ENCODE measurements at regions not wholly inside any gene's neighbourhood (a gene's known extent, or its start where the extent isn't known, plus 50 kb on each side); places are given as distances from the start of the nearest gene placed in this dataset.
A peak's percentile ranks its signal among the peaks of the same experiment; 100 is the strongest.
"Not testable (repeated sequence)": the region's sequence is repeated elsewhere in the genome, so short reads cannot be mapped to it uniquely, and the experiment has no call there.

GRCh38 chr12:131471946-131472732 lies 238.8 kb upstream of the SFSWAP start:
- no peak overlapping the region for H3K27ac ChIP-seq
- no peaks in the 10 kb centered on the region for H3K9me3 ChIP-seq (replicated peaks)
- H3K27me3 ChIP-seq: no peaks in the 10 kb centered on the region
- no peak overlapping the region for H3K4me3 ChIP-seq
- no peaks in the 10 kb centered on the region for H3K4me1 ChIP-seq
- DNase-seq: no peak
- no peaks in the 10 kb centered on the region for H3K36me3 ChIP-seq

- Histone ChIP-seq H3K27me3 (no peaks in the 10 kb centered on the region), H3K9me3 (replicated peaks) (no peaks in the 10 kb centered on the region), H3K27ac (no peak overlapping the region), H3K4me1 (no peaks in the 10 kb centered on the region), H3K4me3 (no peak overlapping the region), H3K36me3 (no peaks in the 10 kb centered on the region)
- DNase-seq: no peak
Measured at GRCh38 chr12:131473261-131473660, 237.6 kb upstream of the SFSWAP start.

GRCh38 chr12:131473741-131474709 lies 236.9 kb upstream of the SFSWAP start:
- Histone ChIP-seq H3K27me3 (no peaks in the 10 kb centered on the region), H3K36me3 (no peaks in the 10 kb centered on the region), H3K4me1 (no peaks in the 10 kb centered on the region), H3K4me3 (no peak overlapping the region), H3K27ac (no peak overlapping the region), H3K9me3 (replicated peaks) (no peaks in the 10 kb centered on the region)
- no peak for DNase-seq

DNA sequence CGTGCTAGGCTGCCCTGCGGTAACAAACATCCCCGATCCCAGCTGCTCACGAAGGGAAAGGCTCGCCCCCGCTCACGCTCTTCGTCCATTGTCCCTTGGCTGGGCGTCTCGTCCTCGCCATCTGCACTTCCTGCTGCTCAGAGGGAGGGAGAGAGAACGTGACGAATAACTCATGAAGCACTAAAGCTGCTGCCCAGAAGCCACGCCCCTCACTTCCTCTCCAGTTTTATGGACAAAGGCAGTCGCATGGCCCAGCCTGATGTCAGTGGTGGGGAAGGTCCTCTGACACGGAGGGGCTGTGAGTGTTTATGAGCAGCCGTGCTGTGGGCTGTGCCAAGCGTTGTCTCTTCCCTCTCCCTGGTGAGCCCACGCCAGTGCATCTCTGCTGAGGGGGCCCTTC lies 235.9 kb upstream of the SFSWAP start:
- not testable (repeated sequence) for H3K27ac ChIP-seq; H3K36me3 ChIP-seq; H3K4me1 ChIP-seq; H3K4me3 ChIP-seq; H3K9me3 ChIP-seq (replicated peaks); H3K27me3 ChIP-seq; DNase-seq

GRCh38 chr12:131477613-131478012 lies 233.3 kb upstream of the SFSWAP start:
- Histone ChIP-seq H3K4me3 (no peak overlapping the region), H3K27ac (no peak overlapping the region), H3K9me3 (replicated peaks) (no peaks in the 10 kb centered on the region), H3K4me1 (no peaks in the 10 kb centered on the region), H3K27me3 (no peaks in the 10 kb centered on the region), H3K36me3 (no peaks in the 10 kb centered on the region)
- no peak for DNase-seq

DNA sequence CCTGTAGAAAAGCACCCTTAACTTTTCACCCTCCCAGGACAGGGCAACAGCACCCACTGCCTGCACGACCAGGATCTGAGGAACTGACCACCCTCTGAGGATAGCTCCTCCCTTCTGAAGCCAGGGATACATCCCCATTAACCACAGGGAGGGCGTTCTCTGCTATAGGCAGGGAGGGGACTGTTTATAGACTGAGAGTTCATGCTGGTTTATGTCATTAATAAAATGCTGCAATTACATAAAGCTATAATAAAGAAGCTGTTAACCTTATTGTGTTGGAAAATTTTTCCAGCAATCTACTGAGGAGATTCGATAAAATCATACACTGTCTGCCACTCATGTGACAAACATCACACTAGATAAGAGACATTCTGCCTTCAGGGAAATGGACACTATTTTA lies 232.4 kb upstream of the SFSWAP start:
- no peak for DNase-seq
- H3K4me1 ChIP-seq: no peaks in the 10 kb centered on the region
- H3K4me3 ChIP-seq: no peak overlapping the region
- no peaks in the 10 kb centered on the region for H3K27me3 ChIP-seq
- no peaks in the 10 kb centered on the region for H3K36me3 ChIP-seq
- no peaks in the 10 kb centered on the region for H3K9me3 ChIP-seq (replicated peaks)
- no peak overlapping the region for H3K27ac ChIP-seq

DNA sequence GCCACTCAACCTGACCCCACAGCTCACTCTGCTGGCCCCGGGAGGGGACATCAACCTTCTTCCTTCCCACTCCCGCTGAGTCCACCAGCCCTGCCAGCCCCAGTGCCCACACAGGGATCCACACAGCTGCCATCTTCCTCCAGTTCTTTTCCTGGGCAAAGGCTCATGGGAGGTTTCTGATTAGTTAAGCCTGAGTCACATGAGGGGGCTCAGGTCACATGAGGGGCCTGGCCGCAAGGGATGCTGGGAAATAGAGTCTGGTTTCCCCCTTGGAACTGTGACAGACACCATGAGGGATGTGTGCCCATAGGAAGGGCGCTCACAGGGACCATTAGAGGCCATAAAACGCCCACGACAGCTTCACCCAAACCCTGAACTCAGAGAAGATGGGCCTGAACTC lies 228.7 kb upstream of the SFSWAP start:
- no peak overlapping the region for H3K27ac ChIP-seq
- no peak overlapping the region for H3K4me3 ChIP-seq
- no peaks in the 10 kb centered on the region for H3K36me3 ChIP-seq
- H3K27me3 ChIP-seq: no peaks in the 10 kb centered on the region
- no peak for DNase-seq
- H3K4me1 ChIP-seq: no peaks in the 10 kb centered on the region
- no peaks in the 10 kb centered on the region for H3K9me3 ChIP-seq (replicated peaks)

DNA sequence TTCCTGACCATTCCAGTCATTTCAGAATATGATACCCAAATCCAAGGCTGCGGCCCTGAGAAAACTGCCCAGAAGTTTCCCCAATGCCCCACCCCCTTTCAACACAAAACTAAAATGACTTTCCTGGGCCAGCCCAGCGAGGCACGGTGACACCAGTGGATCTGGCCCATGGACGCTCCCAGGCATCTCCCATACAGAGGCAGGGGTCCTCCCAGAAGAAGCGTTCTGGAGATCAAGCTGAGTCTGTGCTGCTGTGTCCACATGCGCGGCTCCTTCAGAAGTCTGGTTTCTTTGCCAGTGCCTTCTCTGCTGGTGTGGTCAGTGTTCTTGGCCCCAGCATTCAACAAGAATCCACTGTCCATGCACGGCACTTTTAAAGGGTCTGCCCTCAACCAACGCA lies 228.2 kb upstream of the SFSWAP start:
- no peak for DNase-seq
- Histone ChIP-seq H3K4me3 (no peak overlapping the region), H3K36me3 (no peaks in the 10 kb centered on the region), H3K4me1 (no peaks in the 10 kb centered on the region), H3K9me3 (replicated peaks) (no peaks in the 10 kb centered on the region), H3K27ac (no peak overlapping the region), H3K27me3 (no peaks in the 10 kb centered on the region)

GRCh38 chr12:131486451-131487230 lies 224.2 kb upstream of the SFSWAP start:
- no peaks in the 10 kb centered on the region for H3K36me3 ChIP-seq
- no peak for DNase-seq
- H3K27ac ChIP-seq: no peak overlapping the region
- no peaks in the 10 kb centered on the region for H3K9me3 ChIP-seq (replicated peaks)
- H3K4me3 ChIP-seq: no peak overlapping the region
- H3K27me3 ChIP-seq: no peaks in the 10 kb centered on the region
- H3K4me1 ChIP-seq: no peaks in the 10 kb centered on the region

DNA sequence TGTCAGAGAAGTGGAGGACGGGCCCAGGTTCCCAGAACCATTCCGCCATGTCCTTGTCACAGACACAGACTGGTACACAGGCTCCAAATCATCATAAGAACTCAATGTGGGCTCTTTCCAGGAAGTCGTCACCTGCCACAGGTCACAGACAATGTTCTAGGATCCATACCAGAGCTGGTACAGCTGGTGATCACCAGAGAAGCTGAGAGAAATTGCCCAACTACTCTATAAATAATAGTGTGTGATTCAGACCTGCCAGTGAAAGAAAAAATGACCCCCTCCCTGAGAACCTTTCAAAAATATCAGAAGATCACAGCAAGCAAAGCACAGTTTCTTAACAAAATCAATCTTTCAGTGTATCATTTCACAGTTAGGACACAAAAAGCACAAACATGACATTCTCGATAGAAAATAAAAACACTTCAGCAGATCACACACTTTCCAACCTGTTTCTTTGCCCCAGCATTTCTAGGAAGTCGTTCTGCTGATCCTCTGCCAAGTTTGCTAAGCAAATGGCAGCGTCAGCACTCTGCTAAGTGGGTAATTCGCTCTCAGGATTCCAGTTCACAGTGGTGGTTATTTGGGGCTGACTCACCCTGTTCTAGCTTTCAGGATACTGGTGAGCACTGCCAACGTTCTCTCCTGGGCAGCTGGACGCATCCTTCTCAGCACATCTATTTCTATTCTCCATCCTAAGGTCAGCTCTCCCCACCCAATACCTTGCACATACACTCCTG lies 223.3 kb upstream of the SFSWAP start:
- Histone ChIP-seq H3K27ac (no peak overlapping the region), H3K36me3 (no peaks in the 10 kb centered on the region), H3K27me3 (no peaks in the 10 kb centered on the region), H3K9me3 (replicated peaks) (no peaks in the 10 kb centered on the region), H3K4me1 (no peaks in the 10 kb centered on the region), H3K4me3 (no peak overlapping the region)
- DNase-seq: no peak

DNA sequence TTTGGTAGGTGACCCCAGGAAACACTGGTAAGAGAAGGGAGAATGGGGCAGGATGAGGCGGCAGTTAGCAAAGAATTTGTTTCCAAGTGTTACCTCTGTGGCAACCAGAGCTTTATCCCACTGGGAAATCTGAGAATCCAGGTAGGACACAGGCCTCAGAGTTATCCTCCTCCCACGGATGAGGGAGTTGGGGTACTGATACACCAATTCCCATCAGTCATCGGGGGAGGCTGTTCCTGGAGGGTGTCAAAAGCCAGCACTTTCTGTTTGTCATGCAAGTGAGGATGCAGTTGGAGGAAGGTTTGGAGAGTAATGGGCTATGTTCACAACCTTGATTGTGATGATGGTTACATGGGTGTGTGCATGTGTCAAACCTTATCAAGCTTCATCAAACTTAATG lies 221.2 kb upstream of the SFSWAP start:
- no peaks in the 10 kb centered on the region for H3K27me3 ChIP-seq
- no peak overlapping the region for H3K4me3 ChIP-seq
- H3K9me3 ChIP-seq (replicated peaks): no peaks in the 10 kb centered on the region
- H3K4me1 ChIP-seq: no peaks in the 10 kb centered on the region
- H3K27ac ChIP-seq: no peak overlapping the region
- DNase-seq: no peak
- H3K36me3 ChIP-seq: no peaks in the 10 kb centered on the region

GRCh38 chr12:131491155-131491554 lies 219.7 kb upstream of the SFSWAP start:
- no peaks in the 10 kb centered on the region for H3K9me3 ChIP-seq (replicated peaks)
- no peaks in the 10 kb centered on the region for H3K27me3 ChIP-seq
- H3K27ac ChIP-seq: no peak overlapping the region
- H3K36me3 ChIP-seq: no peaks in the 10 kb centered on the region
- no peak for DNase-seq
- no peaks in the 10 kb centered on the region for H3K4me1 ChIP-seq
- H3K4me3 ChIP-seq: no peak overlapping the region

DNA sequence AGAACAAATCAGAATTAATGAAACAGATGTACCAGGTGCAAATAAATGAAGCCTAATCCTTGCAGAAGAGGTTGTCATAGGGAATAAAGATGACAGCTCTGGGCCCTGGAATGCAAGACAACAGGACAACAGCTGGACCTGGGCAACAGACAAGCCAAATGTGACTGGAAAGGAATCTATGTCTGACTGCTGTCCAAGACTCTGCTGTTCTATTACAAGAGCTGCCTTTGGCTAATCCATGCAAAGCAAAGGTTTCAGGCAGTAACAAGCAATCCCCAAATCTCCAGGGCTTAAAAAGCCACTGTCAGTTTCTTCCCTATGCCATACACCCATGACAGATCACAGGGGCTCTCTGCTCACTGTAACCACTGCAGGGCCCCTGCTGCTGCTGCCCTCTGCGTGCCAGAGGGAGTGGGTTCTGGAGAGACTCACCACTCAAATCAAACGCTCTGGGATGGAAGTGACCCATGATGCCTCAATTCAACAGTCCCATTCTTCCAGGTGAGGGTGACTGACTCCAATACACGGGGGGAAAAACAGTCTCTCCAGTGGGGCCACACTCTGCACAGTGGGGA lies 218.9 kb upstream of the SFSWAP start:
- Histone ChIP-seq H3K36me3 (no peaks in the 10 kb centered on the region), H3K27me3 (no peaks in the 10 kb centered on the region), H3K4me1 (no peaks in the 10 kb centered on the region), H3K27ac (no peak overlapping the region), H3K9me3 (replicated peaks) (no peaks in the 10 kb centered on the region), H3K4me3 (no peak overlapping the region)
- peak in 1 of 2 experiments; percentile 2 for DNase-seq
